ENCODE measurements at regions not wholly inside any gene's neighbourhood (a gene's known extent, or its start where the extent isn't known, plus 50 kb on each side); places are given as distances from the start of the nearest gene placed in this dataset.

GRCh38 chr7:13282377-13282980 lies 595.0 kb downstream of the ARL4A start:
- H3K9ac ChIP-seq (ENCODE audit: low read length) = no peak overlapping the region
- no peaks in the 10 kb centered on the region for H3K9me3 ChIP-seq (ENCODE audit: control insufficient read depth, low read length)
- no peaks in the 10 kb centered on the region for H3K27me3 ChIP-seq (ENCODE audit: control insufficient read depth, insufficient read depth, low read length)
- no peaks in the 10 kb centered on the region for H3K36me3 ChIP-seq (ENCODE audit: control insufficient read depth, insufficient read depth, low read length)
- no peaks in the 10 kb centered on the region for H3K4me1 ChIP-seq (ENCODE audit: control insufficient read depth, insufficient read depth, low read length)
- H3K4me3 ChIP-seq (ENCODE audit: low read length) = no peak overlapping the region

GRCh38 chr7:13286916-13287315 lies 599.5 kb downstream of the ARL4A start:
- Histone ChIP-seq H3K9ac (ENCODE audit: low read length) (no peak overlapping the region), H3K36me3 (ENCODE audit: control insufficient read depth, insufficient read depth, low read length) (no peaks in the 10 kb centered on the region), H3K4me1 (ENCODE audit: control insufficient read depth, insufficient read depth, low read length) (no peaks in the 10 kb centered on the region), H3K27me3 (ENCODE audit: control insufficient read depth, insufficient read depth, low read length) (no peaks in the 10 kb centered on the region), H3K4me3 (ENCODE audit: low read length) (no peak overlapping the region), H3K9me3 (ENCODE audit: control insufficient read depth, low read length) (no peaks in the 10 kb centered on the region)

GRCh38 chr7:13288516-13288915 lies 601.1 kb downstream of the ARL4A start:
- H3K9me3 ChIP-seq (ENCODE audit: control insufficient read depth, low read length) = no peaks in the 10 kb centered on the region
- H3K36me3 ChIP-seq (ENCODE audit: control insufficient read depth, insufficient read depth, low read length) = no peaks in the 10 kb centered on the region
- no peaks in the 10 kb centered on the region for H3K27me3 ChIP-seq (ENCODE audit: control insufficient read depth, insufficient read depth, low read length)
- H3K4me3 ChIP-seq (ENCODE audit: low read length) = no peak overlapping the region
- H3K9ac ChIP-seq (ENCODE audit: low read length) = no peak overlapping the region
- H3K4me1 ChIP-seq (ENCODE audit: control insufficient read depth, insufficient read depth, low read length) = no peaks in the 10 kb centered on the region

GRCh38 chr7:13290975-13291374 lies 603.5 kb downstream of the ARL4A start:
- Histone ChIP-seq H3K27me3 (ENCODE audit: control insufficient read depth, insufficient read depth, low read length) (no peaks in the 10 kb centered on the region), H3K9ac (ENCODE audit: low read length) (no peak overlapping the region), H3K4me1 (ENCODE audit: control insufficient read depth, insufficient read depth, low read length) (no peaks in the 10 kb centered on the region), H3K9me3 (ENCODE audit: control insufficient read depth, low read length) (no peaks in the 10 kb centered on the region), H3K36me3 (ENCODE audit: control insufficient read depth, insufficient read depth, low read length) (no peaks in the 10 kb centered on the region), H3K4me3 (ENCODE audit: low read length) (no peak overlapping the region)

- no peak overlapping the region for H3K9ac ChIP-seq (ENCODE audit: low read length)
- no peaks in the 10 kb centered on the region for H3K27me3 ChIP-seq (ENCODE audit: control insufficient read depth, insufficient read depth, low read length)
- no peak overlapping the region for H3K4me3 ChIP-seq (ENCODE audit: low read length)
- no peaks in the 10 kb centered on the region for H3K9me3 ChIP-seq (ENCODE audit: control insufficient read depth, low read length)
- H3K36me3 ChIP-seq (ENCODE audit: control insufficient read depth, insufficient read depth, low read length) = no peaks in the 10 kb centered on the region
- H3K4me1 ChIP-seq (ENCODE audit: control insufficient read depth, insufficient read depth, low read length) = no peaks in the 10 kb centered on the region
These were observed 606.0 kb downstream of the ARL4A start for GRCh38 chr7:13293264-13294002.

- no peaks in the 10 kb centered on the region for H3K4me1 ChIP-seq (ENCODE audit: control insufficient read depth, insufficient read depth, low read length)
- no peak overlapping the region for H3K9ac ChIP-seq (ENCODE audit: low read length)
- no peak overlapping the region for H3K4me3 ChIP-seq (ENCODE audit: low read length)
- H3K27me3 ChIP-seq (ENCODE audit: control insufficient read depth, insufficient read depth, low read length) = no peaks in the 10 kb centered on the region
- H3K9me3 ChIP-seq (ENCODE audit: control insufficient read depth, low read length) = no peaks in the 10 kb centered on the region
- no peaks in the 10 kb centered on the region for H3K36me3 ChIP-seq (ENCODE audit: control insufficient read depth, insufficient read depth, low read length)
These were observed 619.6 kb downstream of the ARL4A start for GRCh38 chr7:13307040-13307439.

GRCh38 chr7:13308423-13308822 lies 621.0 kb downstream of the ARL4A start:
- Histone ChIP-seq H3K9ac (ENCODE audit: low read length) (no peak overlapping the region), H3K27me3 (ENCODE audit: control insufficient read depth, insufficient read depth, low read length) (no peaks in the 10 kb centered on the region), H3K36me3 (ENCODE audit: control insufficient read depth, insufficient read depth, low read length) (no peaks in the 10 kb centered on the region), H3K9me3 (ENCODE audit: control insufficient read depth, low read length) (no peaks in the 10 kb centered on the region), H3K4me3 (ENCODE audit: low read length) (no peak overlapping the region), H3K4me1 (ENCODE audit: control insufficient read depth, insufficient read depth, low read length) (no peaks in the 10 kb centered on the region)

GRCh38 chr7:13309535-13309934 lies 622.1 kb downstream of the ARL4A start:
- Histone ChIP-seq H3K36me3 (ENCODE audit: control insufficient read depth, insufficient read depth, low read length) (no peaks in the 10 kb centered on the region), H3K4me3 (ENCODE audit: low read length) (no peak overlapping the region), H3K4me1 (ENCODE audit: control insufficient read depth, insufficient read depth, low read length) (no peaks in the 10 kb centered on the region), H3K9ac (ENCODE audit: low read length) (no peak overlapping the region), H3K27me3 (ENCODE audit: control insufficient read depth, insufficient read depth, low read length) (no peaks in the 10 kb centered on the region), H3K9me3 (ENCODE audit: control insufficient read depth, low read length) (no peaks in the 10 kb centered on the region)

GRCh38 chr7:13312307-13312706 lies 624.9 kb downstream of the ARL4A start:
- H3K36me3 ChIP-seq (ENCODE audit: control insufficient read depth, insufficient read depth, low read length) = no peaks in the 10 kb centered on the region
- H3K4me3 ChIP-seq (ENCODE audit: low read length) = no peak overlapping the region

GRCh38 chr7:13320333-13320732 lies 632.9 kb downstream of the ARL4A start:
- no peaks in the 10 kb centered on the region for H3K36me3 ChIP-seq (ENCODE audit: control insufficient read depth, insufficient read depth, low read length)
- H3K9ac ChIP-seq (ENCODE audit: low read length) = no peak overlapping the region
- no peaks in the 10 kb centered on the region for H3K27me3 ChIP-seq (ENCODE audit: control insufficient read depth, insufficient read depth, low read length)
- H3K4me3 ChIP-seq (ENCODE audit: low read length) = no peak overlapping the region
- H3K9me3 ChIP-seq (ENCODE audit: control insufficient read depth, low read length) = no peaks in the 10 kb centered on the region
- H3K4me1 ChIP-seq (ENCODE audit: control insufficient read depth, insufficient read depth, low read length) = no peaks in the 10 kb centered on the region

More at GRCh38 chr7:13312307-13312706, 624.9 kb downstream of the ARL4A start:
- Histone ChIP-seq H3K9me3 (ENCODE audit: control insufficient read depth, low read length) (no peaks in the 10 kb centered on the region), H3K27me3 (ENCODE audit: control insufficient read depth, insufficient read depth, low read length) (no peaks in the 10 kb centered on the region), H3K4me1 (ENCODE audit: control insufficient read depth, insufficient read depth, low read length) (no peaks in the 10 kb centered on the region), H3K9ac (ENCODE audit: low read length) (no peak overlapping the region)

GRCh38 chr7:13321316-13321715 lies 633.9 kb downstream of the ARL4A start:
- H3K36me3 ChIP-seq (ENCODE audit: control insufficient read depth, insufficient read depth, low read length) = no peaks in the 10 kb centered on the region
- no peaks in the 10 kb centered on the region for H3K4me1 ChIP-seq (ENCODE audit: control insufficient read depth, insufficient read depth, low read length)
- no peak overlapping the region for H3K4me3 ChIP-seq (ENCODE audit: low read length)
- H3K9me3 ChIP-seq (ENCODE audit: control insufficient read depth, low read length) = no peaks in the 10 kb centered on the region
- H3K27me3 ChIP-seq (ENCODE audit: control insufficient read depth, insufficient read depth, low read length) = no peaks in the 10 kb centered on the region
- H3K9ac ChIP-seq (ENCODE audit: low read length) = no peak overlapping the region

GRCh38 chr7:13322126-13322525 lies 634.7 kb downstream of the ARL4A start:
- Histone ChIP-seq H3K4me1 (ENCODE audit: control insufficient read depth, insufficient read depth, low read length) (no peaks in the 10 kb centered on the region), H3K36me3 (ENCODE audit: control insufficient read depth, insufficient read depth, low read length) (no peaks in the 10 kb centered on the region), H3K9ac (ENCODE audit: low read length) (no peak overlapping the region), H3K27me3 (ENCODE audit: control insufficient read depth, insufficient read depth, low read length) (no peaks in the 10 kb centered on the region), H3K9me3 (ENCODE audit: control insufficient read depth, low read length) (no peaks in the 10 kb centered on the region), H3K4me3 (ENCODE audit: low read length) (no peak overlapping the region)
